Pancreas (tissue), 10 donors: ENCODE measurements at regions not wholly inside any gene's neighbourhood (a gene's known extent, or its start where the extent isn't known, plus 50 kb on each side); places are given as distances from the start of the nearest gene placed in this dataset.

Experiments
- ATAC-seq, 4 donors: fragments of 200-7000 bp; cut with Tn5 transposase; one replicate each; pipeline versions ENCODE4 v1.8.0 to v1.9.1; 2020; ENCODE audit warnings: mild to moderate bottlenecking in 4 of 4, moderate library complexity in 4 of 4
- DNase-seq, 6 donors: peaks; one replicate each; pipeline ENCODE4 v3.0.0-alpha.2; 2020
- FAIRE-seq: peaks from 2 replicates; lab custom pipeline; 2012; peaks lifted over from hg19 to GRCh38; lab: Jason Lieb, UNC
- H3K27ac ChIP-seq, 4 donors: fragments of 200-600 bp; sonication (generic); 1 replicate in 3 of 4; 2 replicates in 1 of 4; pipeline versions ENCODE4 v1.5.0 to v1.8.0; 2020
- H3K27me3 ChIP-seq, 4 donors: fragments of 200-600 bp; one replicate each; pipeline ENCODE4 v1.8.0; 2021
- H3K36me3 ChIP-seq, 3 donors: fragments of 200-600 bp; sonication (generic) in 1 of 3; one replicate each; pipeline versions ENCODE4 v1.5.0 to v1.8.0; 2020 to 2021
- H3K4me1 ChIP-seq, 3 donors: fragments of 200-600 bp; one replicate each; pipeline ENCODE4 v1.8.0; 2021
- H3K4me3 ChIP-seq, 4 donors: fragments of 200-600 bp; sonication (generic) in 2 of 4; one replicate each; pipeline versions ENCODE4 v1.5.0 to v1.8.0; 2020 to 2021
- H3K9me3 ChIP-seq, 4 donors: fragments of 200-600 bp; one replicate each; pipeline ENCODE4 v1.8.0; 2021
- WGBS, 2 donors: extraction: QIAGEN DNeasy Blood & Tissue Kit; methylation state at CpG; one replicate each; pipeline ENCODE4 v1.1.7; 2013; 5-methylcytosine and 5-hydroxymethylcytosine counted together
- intact Hi-C, 3 donors: fragments of 100-400 bp; cut with DNase I; formaldehyde crosslinking; loops; one replicate each; pipeline versions ENCODE4 v1.11.1 to v1.14.2; 2022
- TF ChIP-seq, protein P1 (sequence below), 4 donors: fragments of 200-600 bp; sonication (generic) in 3 of 4; IDR thresholded peaks; one replicate each; pipeline versions ENCODE4 v1.5.0 to v1.8.0; 2021; ENCODE audit warnings: antibody characterized with exemption in 4 of 4
- donor health status: healthy with polysubstance abuse.
- donor health status: DM: no; HTN: no; CAD: no; lungs with moderate emphysema.
- donor health status: DM: no; HTN: no; CAD: no.
- donor health status: control.
- donor health status: control.
- donor health status: Bipolar disorder and iron deficiency.
- donor health status: DM: yes; HTN: yes; CAD: no.
- donor health status: DM: no; HTN: no; CAD: no.
- donor health status: DM: no; HTN: no; CAD: no.
- donor health status: DM: yes; HTN: yes; CAD: no.

DNA sequence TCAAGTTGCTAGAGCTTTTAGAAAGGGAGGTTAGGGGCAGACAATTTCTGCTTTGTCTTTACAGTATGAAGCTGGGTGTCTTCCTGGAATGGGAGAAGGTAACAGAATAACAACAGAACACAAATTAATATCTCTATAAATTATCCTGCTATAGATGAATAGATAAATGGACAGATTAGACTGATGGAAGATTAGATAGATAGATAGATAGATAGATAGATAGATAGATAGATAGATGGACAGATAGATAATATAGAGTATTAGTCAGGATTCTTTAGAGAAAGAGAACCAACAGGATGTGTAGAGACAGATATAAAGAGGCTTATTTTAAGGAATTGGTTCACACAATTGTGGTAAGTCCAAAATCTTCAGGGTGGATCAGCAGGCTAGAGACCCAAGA is 302.2 kb downstream of the BCL11A start:
- DNase-seq: no peak
- intact Hi-C loops: no loop called here
- Histone ChIP-seq H3K4me1 (no peaks in the 10 kb centered on the region), H3K27me3 (no peaks in the 10 kb centered on the region), H3K9me3 (no peaks in the 10 kb centered on the region), H3K4me3 (no peak overlapping the region), H3K36me3 (no peaks in the 10 kb centered on the region), H3K27ac (no peak overlapping the region)
- FAIRE-seq: no peak
- ATAC-seq: no peak
- TF ChIP-seq, protein P1, sequence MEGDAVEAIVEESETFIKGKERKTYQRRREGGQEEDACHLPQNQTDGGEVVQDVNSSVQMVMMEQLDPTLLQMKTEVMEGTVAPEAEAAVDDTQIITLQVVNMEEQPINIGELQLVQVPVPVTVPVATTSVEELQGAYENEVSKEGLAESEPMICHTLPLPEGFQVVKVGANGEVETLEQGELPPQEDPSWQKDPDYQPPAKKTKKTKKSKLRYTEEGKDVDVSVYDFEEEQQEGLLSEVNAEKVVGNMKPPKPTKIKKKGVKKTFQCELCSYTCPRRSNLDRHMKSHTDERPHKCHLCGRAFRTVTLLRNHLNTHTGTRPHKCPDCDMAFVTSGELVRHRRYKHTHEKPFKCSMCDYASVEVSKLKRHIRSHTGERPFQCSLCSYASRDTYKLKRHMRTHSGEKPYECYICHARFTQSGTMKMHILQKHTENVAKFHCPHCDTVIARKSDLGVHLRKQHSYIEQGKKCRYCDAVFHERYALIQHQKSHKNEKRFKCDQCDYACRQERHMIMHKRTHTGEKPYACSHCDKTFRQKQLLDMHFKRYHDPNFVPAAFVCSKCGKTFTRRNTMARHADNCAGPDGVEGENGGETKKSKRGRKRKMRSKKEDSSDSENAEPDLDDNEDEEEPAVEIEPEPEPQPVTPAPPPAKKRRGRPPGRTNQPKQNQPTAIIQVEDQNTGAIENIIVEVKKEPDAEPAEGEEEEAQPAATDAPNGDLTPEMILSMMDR (IDR thresholded peaks at IDR 0.05): no peak

DNA sequence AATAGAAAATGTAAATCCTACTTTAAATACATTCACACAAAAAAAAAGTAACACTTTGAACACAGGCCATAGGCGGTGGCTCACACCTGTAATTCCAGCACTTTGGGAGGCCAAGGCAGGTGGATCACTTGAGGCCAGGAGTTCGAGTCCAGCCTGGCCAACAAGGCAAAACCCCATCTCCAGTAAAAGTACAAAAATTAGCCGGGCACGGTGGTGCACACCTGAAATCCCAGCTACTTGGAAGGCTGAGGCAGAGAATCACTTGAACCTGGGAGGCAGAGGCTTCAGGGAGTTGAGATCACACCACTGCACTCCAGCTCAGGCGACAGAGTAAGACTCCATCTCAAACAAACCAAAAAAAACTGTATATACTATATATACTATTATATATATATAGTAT is 303.6 kb downstream of the BCL11A start:
- H3K27me3 ChIP-seq: no peaks in the 10 kb centered on the region
- WGBS, 2 donors: 88 to 95% methylated on average over 5 of the region's 5 CpGs
- TF ChIP-seq, protein P1 (IDR thresholded peaks at IDR 0.05): no peak
- H3K4me1 ChIP-seq: no peaks in the 10 kb centered on the region
- no peak for ATAC-seq
- H3K36me3 ChIP-seq: no peaks in the 10 kb centered on the region
- H3K27ac ChIP-seq: no peak overlapping the region
- no peaks in the 10 kb centered on the region for H3K9me3 ChIP-seq
- H3K4me3 ChIP-seq: no peak overlapping the region
- intact Hi-C loops: no loop called here
- no peak for FAIRE-seq
- DNase-seq: no peak

DNA sequence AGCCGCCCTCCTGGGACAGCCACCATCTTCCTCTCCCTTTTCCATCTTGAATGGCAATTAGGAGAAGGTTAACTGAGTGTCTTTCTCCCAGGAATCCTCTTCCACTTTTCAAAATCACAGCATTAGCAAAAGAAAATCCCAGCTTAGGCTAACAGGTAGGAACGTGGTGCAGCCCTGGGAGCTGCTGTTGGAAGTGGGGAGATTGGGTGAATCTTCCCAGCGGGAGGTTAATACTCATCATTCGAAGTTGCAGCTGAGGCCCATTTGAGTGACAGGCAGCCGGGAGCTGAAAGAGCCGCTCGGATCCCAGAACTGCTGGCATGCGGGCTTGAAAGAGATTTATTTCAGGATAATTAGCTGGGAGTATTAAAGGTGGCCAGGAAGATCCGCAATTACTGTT is 306.0 kb downstream of the BCL11A start:
- no peaks in the 10 kb centered on the region for H3K4me1 ChIP-seq
- TF ChIP-seq, protein P1 (IDR thresholded peaks at IDR 0.05): no peak
- H3K4me3 ChIP-seq: no peak overlapping the region
- H3K36me3 ChIP-seq: no peaks in the 10 kb centered on the region
- H3K27me3 ChIP-seq: no peaks in the 10 kb centered on the region
- H3K27ac ChIP-seq: no peak overlapping the region
- intact Hi-C loops: no loop called here
- H3K9me3 ChIP-seq: no peaks in the 10 kb centered on the region
- FAIRE-seq (no peak), ATAC-seq (no peak), DNase-seq (no peak)
- WGBS, 2 donors: 85 to 89% methylated on average over 9 of the region's 9 CpGs

DNA sequence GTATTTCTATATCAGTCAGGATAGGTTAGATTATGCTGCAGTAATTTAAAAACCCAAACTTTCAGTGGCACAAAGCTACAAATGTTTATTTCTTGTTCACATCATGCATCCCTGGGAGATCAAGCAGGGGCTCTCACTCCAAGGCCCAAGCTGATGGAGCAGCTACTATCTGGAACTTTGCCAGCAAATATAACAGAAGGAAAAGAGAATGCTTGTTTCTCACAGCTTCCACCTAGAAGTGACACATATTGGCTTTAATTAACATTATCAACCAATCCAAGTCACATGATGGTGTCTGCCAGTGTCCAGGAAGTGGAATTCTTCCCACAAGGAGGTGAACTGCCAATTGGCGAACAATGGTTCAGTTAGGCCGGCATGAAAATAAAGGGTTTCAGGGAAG is 306.9 kb downstream of the BCL11A start:
- Histone ChIP-seq H3K27ac (no peak overlapping the region), H3K36me3 (no peaks in the 10 kb centered on the region), H3K4me1 (no peaks in the 10 kb centered on the region), H3K27me3 (no peaks in the 10 kb centered on the region), H3K4me3 (no peak overlapping the region), H3K9me3 (no peaks in the 10 kb centered on the region)
- intact Hi-C loops: no loop called here
- DNase-seq (no peak), FAIRE-seq (no peak), ATAC-seq (no peak)
- TF ChIP-seq, protein P1 (IDR thresholded peaks at IDR 0.05): no peak
- 87 to 93% methylated on average over 2 of the region's 2 CpGs for WGBS, 2 donors

DNA sequence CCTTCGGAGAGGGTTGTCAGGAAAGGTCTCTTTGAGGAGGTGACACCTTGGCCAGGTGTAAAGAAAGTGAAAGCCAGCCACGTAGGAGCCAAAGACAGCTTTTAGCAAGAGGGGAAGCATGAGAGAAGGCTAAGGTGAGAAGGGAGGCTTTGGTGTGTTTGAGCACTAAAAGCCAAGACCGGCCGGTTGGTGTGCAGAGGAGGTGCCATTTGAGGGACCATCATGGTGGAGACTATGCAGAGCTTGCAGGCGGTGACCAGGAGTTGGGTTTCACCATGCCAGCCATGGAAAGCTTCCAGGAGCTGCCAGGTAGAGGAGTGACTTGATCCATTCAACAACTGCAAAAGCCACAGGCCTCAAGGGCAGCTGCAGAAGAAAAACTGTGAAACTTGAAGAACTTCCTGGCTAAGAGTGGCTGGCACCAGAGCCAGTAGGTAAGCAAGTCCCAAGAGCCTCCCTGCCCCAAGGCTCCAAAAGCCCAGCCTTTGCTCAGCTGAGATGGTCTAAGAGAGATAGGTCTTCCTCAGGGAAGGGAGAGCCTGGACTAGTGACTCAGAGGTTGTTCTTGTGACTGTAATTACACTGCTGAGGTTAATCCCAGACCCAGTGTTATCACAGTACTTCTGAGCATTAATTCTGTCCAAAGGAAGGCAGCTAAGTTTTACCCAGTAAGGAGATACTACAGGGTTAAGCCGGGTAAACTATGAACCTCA is 319.0 kb downstream of the BCL11A start:
- H3K27me3 ChIP-seq: no peaks in the 10 kb centered on the region
- ATAC-seq (no peak), FAIRE-seq (no peak), DNase-seq (no peak)
- no peaks in the 10 kb centered on the region for H3K36me3 ChIP-seq
- TF ChIP-seq, protein P1 (IDR thresholded peaks at IDR 0.05): no peak
- H3K4me3 ChIP-seq: no peak overlapping the region
- WGBS, 2 donors: 84 to 90% methylated on average over 6 of the region's 6 CpGs
- no peaks in the 10 kb centered on the region for H3K9me3 ChIP-seq
- H3K4me1 ChIP-seq: no peaks in the 10 kb centered on the region
- intact Hi-C loops: no loop called here
- no peak overlapping the region for H3K27ac ChIP-seq
